H7 (cell line): ENCODE measurements at regions not wholly inside any gene's neighbourhood (a gene's known extent, or its start where the extent isn't known, plus 50 kb on each side); places are given as distances from the start of the nearest gene placed in this dataset.

Source experiments
- DNase-seq: peaks from one replicate; pipeline ENCODE4 v3.0.0; 2012
- H3K27me3 ChIP-seq: 2 replicates; pipeline ENCODE4 v1.6.0; 2011; ENCODE audit warnings: mild to moderate bottlenecking, low read length; ENCODE audit not compliant: control insufficient read depth, insufficient read depth
- H3K36me3 ChIP-seq: replicated peaks from 2 replicates; pipeline ENCODE4 v1.5.1; 2011; ENCODE audit warnings: low read length; ENCODE audit not compliant: control insufficient read depth, insufficient read depth
- H3K4me3 ChIP-seq: 2 replicates; pipeline ENCODE4 v1.5.1; 2011; ENCODE audit warnings: low read depth, mild to moderate bottlenecking, control low read depth, low read length, moderate library complexity; ENCODE audit not compliant: insufficient read depth

DNA sequence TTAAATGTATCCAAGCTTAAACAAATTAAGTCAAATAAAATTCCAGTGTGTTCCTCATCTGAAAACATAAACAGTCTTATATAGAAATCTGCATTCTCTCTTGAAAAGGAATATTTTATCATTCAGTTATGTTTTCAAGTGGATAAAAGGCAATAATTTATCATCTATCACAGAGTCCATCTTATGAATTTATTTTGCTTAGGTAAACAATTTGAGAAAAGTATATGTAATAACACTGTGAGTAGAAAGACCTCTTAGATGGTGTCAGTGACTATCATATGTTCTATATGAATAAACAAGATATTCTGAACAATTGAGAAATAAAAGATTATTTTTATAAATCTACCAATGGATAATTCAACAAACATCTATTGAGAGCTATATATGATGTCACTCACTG lies 397.6 kb upstream of the GJE1 start:
- no peak overlapping the region for H3K4me3 ChIP-seq
- no peaks in the 10 kb centered on the region for H3K27me3 ChIP-seq
- no peaks in the 10 kb centered on the region for H3K36me3 ChIP-seq
- DNase-seq: no peak

- no peak for DNase-seq
- H3K36me3 ChIP-seq: no peaks in the 10 kb centered on the region
These were observed 398.5 kb upstream of the GJE1 start for GRCh38 chr6:141734071-141734840.

GRCh38 chr6:141729146-141729545 lies 403.6 kb upstream of the GJE1 start:
- DNase-seq: no peak
- Histone ChIP-seq H3K27me3 (no peaks in the 10 kb centered on the region), H3K4me3 (no peak overlapping the region), H3K36me3 (no peaks in the 10 kb centered on the region)

More at GRCh38 chr6:141734071-141734840, 398.5 kb upstream of the GJE1 start:
- H3K27me3 ChIP-seq: no peaks in the 10 kb centered on the region
- H3K4me3 ChIP-seq: no peak overlapping the region

DNA sequence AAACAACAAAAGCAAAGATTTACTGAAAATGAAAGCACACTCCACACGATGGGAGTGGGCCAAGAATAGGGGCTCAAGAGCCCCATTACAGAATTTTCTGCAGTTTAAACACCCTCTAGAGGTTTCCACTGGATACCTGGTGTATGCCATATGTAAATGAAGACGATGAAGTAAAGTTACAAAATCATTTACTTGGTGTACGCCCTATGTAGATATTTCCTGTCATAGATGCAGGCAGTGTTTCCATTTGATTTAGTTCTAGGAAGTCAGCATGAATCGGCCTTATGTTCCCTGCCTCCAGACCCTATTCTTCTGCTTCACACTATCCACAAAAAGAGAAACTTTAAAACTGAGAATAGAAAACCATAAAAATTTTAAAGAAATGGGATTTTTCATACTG lies 404.4 kb upstream of the GJE1 start:
- no peak overlapping the region for H3K4me3 ChIP-seq
- H3K36me3 ChIP-seq: no peaks in the 10 kb centered on the region
- H3K27me3 ChIP-seq: no peaks in the 10 kb centered on the region
- no peak for DNase-seq

- Histone ChIP-seq H3K27me3 (no peaks in the 10 kb centered on the region), H3K4me3 (no peak overlapping the region), H3K36me3 (no peaks in the 10 kb centered on the region)
- no peak for DNase-seq
These were observed 406.5 kb upstream of the GJE1 start for GRCh38 chr6:141726248-141726647.

GRCh38 chr6:141724731-141725130 lies 408.0 kb upstream of the GJE1 start:
- no peaks in the 10 kb centered on the region for H3K36me3 ChIP-seq
- H3K4me3 ChIP-seq: no peak overlapping the region
- DNase-seq: no peak
- H3K27me3 ChIP-seq: no peaks in the 10 kb centered on the region

GRCh38 chr6:141719476-141719875 lies 413.2 kb upstream of the GJE1 start:
- no peak overlapping the region for H3K4me3 ChIP-seq
- DNase-seq: no peak
- no peaks in the 10 kb centered on the region for H3K27me3 ChIP-seq
- no peaks in the 10 kb centered on the region for H3K36me3 ChIP-seq

DNA sequence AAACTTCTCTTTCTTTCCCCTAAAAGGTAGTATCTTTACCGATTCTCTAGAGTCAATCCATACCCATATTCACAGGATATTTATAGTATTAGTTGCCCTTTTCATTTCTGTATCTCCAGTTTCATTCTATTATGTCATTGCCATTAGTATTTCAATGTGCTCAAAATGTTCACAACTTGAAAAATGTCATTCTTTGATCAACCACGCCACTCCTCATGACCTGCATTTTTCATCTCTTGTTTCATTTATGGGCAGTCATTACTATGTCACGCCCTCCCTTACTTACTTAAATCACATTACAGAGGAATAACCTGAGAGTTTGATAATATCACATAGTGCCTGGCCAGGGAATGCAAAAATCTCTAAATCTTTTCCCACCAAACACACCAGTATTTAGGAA lies 427.3 kb upstream of the GJE1 start:
- no peaks in the 10 kb centered on the region for H3K27me3 ChIP-seq
- no peak for DNase-seq
- H3K4me3 ChIP-seq: no peak overlapping the region
- no peaks in the 10 kb centered on the region for H3K36me3 ChIP-seq

DNA sequence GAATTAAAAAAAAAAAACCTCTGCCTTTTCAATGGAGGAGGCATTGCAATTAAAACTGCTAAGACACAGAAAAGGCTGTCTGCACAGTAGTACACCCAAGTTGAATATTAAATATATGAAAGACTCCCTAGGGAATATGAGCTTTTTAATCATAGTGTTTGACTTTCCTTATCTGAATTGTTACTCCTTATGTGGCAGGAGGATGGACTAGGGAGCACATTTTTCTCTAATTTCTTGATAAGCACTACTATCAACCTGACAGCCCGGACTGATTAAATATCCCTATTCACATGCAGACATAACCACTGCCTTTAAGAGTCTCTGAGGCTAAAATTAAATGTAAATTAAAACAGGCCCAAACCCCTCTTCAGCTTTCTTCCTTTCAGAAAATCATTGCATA lies 428.6 kb upstream of the GJE1 start:
- H3K27me3 ChIP-seq: no peaks in the 10 kb centered on the region
- no peaks in the 10 kb centered on the region for H3K36me3 ChIP-seq
- DNase-seq: no peak
- H3K4me3 ChIP-seq: no peak overlapping the region

DNA sequence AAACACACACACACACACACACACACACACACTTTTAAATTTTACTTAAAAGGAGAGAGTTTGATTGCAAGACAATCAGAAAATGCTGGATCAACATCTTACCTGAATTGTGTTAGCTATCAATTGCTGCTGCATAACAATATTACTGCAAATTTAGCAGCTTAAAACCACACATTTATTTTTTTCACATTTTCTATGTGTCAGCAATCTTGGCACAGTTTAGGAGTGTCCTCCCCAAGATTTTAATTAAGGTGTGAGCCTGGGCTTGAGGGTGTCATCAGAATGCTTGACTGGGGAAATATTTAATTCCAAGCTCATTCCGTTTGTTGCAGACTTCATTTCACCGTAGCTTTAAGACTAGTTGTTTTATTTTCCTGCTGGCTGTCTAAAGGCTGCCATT lies 431.0 kb upstream of the GJE1 start:
- H3K4me3 ChIP-seq: no peak overlapping the region
- DNase-seq: no peak
- no peaks in the 10 kb centered on the region for H3K36me3 ChIP-seq
- H3K27me3 ChIP-seq: no peaks in the 10 kb centered on the region

DNA sequence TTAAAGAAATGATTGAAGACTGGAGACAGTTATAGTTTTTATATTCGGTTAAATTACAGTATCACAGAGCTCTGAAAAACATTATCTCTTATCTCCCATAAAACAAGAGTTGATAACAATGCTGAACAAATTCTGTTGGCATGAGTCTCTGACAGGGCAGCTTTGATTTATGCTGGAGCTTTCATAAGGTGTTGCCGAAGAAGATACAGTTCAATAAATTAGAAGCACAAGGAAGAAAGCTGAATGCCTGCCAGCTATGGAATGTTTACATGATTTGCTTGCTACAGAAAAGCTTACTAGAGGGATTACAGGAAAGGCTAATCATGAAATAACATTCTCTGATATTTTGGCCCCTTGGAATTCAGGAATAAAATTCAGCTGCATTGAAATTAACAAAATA lies 431.9 kb upstream of the GJE1 start:
- no peak for DNase-seq
- no peaks in the 10 kb centered on the region for H3K36me3 ChIP-seq
- no peaks in the 10 kb centered on the region for H3K27me3 ChIP-seq
- no peak overlapping the region for H3K4me3 ChIP-seq

GRCh38 chr6:141688916-141689315 lies 443.8 kb upstream of the GJE1 start:
- Histone ChIP-seq H3K27me3 (no peaks in the 10 kb centered on the region), H3K36me3 (no peaks in the 10 kb centered on the region), H3K4me3 (no peak overlapping the region)
- DNase-seq: no peak

DNA sequence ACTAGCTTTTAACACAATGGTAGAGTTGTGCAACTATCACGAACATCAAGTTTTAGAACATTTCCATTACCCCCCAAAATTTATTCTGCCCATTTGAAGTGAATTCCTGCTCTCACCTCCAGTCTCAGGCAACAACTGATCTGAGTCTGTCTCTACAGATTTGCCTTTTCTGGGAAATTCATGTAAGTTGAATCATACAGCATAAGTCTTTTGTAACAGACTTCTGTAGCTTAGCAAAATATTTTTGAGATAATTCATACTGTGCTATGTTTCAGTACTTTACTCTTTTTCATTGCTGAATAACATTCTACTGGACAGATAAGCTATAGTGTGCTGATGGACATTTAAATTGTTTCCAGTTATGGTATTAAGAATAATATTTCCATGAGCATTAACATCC lies 447.3 kb upstream of the GJE1 start:
- Histone ChIP-seq H3K4me3 (no peak overlapping the region), H3K36me3 (no peaks in the 10 kb centered on the region), H3K27me3 (no peaks in the 10 kb centered on the region)
- no peak for DNase-seq

- no peak for DNase-seq
- Histone ChIP-seq H3K27me3 (no peaks in the 10 kb centered on the region), H3K36me3 (no peaks in the 10 kb centered on the region), H3K4me3 (no peak overlapping the region)
These were observed 450.3 kb upstream of the GJE1 start for GRCh38 chr6:141682391-141682790.

DNA sequence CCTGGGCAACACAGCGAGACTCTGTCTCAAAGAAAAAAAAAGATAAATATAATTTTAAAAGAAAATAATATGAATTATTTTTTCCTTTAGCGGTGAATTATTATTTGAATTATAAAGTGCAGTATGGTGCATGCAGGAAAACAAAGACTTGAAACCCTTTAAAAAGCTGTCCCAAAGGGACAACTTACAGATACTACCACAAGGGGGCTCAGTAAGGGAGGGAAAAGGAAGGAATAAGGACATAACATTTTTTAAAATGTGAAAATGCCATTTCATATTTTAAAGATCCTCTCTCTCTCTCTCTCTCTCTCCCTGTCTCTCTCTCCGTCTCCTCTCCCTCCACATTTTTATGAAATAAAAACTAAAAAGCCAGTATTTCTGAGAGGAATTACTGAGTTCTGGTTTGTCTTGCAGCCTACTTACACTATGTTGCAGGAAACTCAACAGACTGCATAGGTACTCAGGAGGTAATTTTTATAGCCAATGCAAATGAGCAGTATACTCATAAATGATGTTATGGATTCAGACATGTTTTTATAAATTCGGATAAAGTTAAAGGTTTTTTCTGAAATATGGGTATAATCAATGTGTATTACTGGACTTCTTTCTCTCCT lies 455.0 kb upstream of the GJE1 start:
- DNase-seq: no peak
- Histone ChIP-seq H3K4me3 (no peak overlapping the region), H3K27me3 (no peaks in the 10 kb centered on the region), H3K36me3 (no peaks in the 10 kb centered on the region)
